Stomach (tissue), 8 donors: ENCODE measurements at regions not wholly inside any gene's neighbourhood (a gene's known extent, or its start where the extent isn't known, plus 50 kb on each side); places are given as distances from the start of the nearest gene placed in this dataset.

Experiments used
- DNase-seq, 2 donors: peaks; one replicate each; pipeline versions ENCODE4 v3.0.0 to v3.0.0-alpha.2; 2013 to 2019
- H3K27ac ChIP-seq, 5 donors: fragments of 200-600 bp in 4 of 5; sonication (generic) in 4 of 5; one replicate each; pipeline ENCODE4 v1.5.1; 2013 to 2019; ENCODE audit warnings: mild to moderate bottlenecking in 1 of 5, moderate library complexity in 1 of 5
- H3K27me3 ChIP-seq, 3 donors: fragments of 200-600 bp; sonication (generic); one replicate each; pipeline ENCODE4 v1.5.1; 2017 to 2019; ENCODE audit warnings: mixed run types in 1 of 3
- H3K36me3 ChIP-seq, 4 donors: fragments of 200-600 bp; sonication (generic); 1 replicate in 3 of 4; 2 replicates in 1 of 4; pipeline ENCODE4 v1.5.1; 2016 to 2019
- H3K4me1 ChIP-seq, 4 donors: fragments of 200-600 bp; sonication (generic); one replicate each; pipeline ENCODE4 v1.5.1; 2016 to 2019
- H3K4me3 ChIP-seq, 4 donors: fragments of 200-600 bp; sonication (generic) in 3 of 4; one replicate each; pipeline ENCODE4 v1.5.1; 2016 to 2019; ENCODE audit warnings: mild to moderate bottlenecking in 1 of 4
- H3K9me3 ChIP-seq, 4 donors: fragments of 200-600 bp; sonication (generic); one replicate each; pipeline ENCODE4 v1.5.1; 2016 to 2019
- CTCF ChIP-seq, 7 experiments: fragments of 450-650 bp in 4 of 7; fragments of 200-600 bp in 3 of 7; sonication (generic) in 3 of 7; IDR thresholded peaks; one replicate each; pipeline ENCODE4 v1.5.1; 2016 to 2019; ENCODE audit warnings: antibody characterized with exemption in 7 of 7, control low read depth in 2 of 7, mild to moderate bottlenecking in 1 of 7
- EP300 ChIP-seq: sonication (generic); formaldehyde crosslinking; IDR thresholded peaks from one replicate; pipeline ENCODE4 v1.6.1; 2017; ENCODE audit warnings: antibody characterized with exemption
- POLR2A ChIP-seq, 4 donors: fragments of 450-650 bp; IDR thresholded peaks; one replicate each; pipeline ENCODE4 v1.6.1; 2016; ENCODE audit warnings: antibody characterized with exemption in 4 of 4, control low read depth in 2 of 4, mild to moderate bottlenecking in 1 of 4, moderate library complexity in 1 of 4
- POLR2AphosphoS5 ChIP-seq, 3 donors: sonication (generic); formaldehyde crosslinking; IDR thresholded peaks; one replicate each; pipeline ENCODE4 v1.6.1; 2016; ENCODE audit warnings: antibody characterized with exemption in 3 of 3
- WGBS, 5 donors: extraction: QIAGEN DNeasy Blood & Tissue Kit in 3 of 5; methylation state at CpG; one replicate each; pipeline versions ENCODE4 v1.1.5 to v1.1.7; 2013 to 2018; 5-methylcytosine and 5-hydroxymethylcytosine counted together
- intact Hi-C: fragments of 100-400 bp; cut with DNase I; formaldehyde crosslinking; loops from one replicate; pipeline ENCODE4 v1.15.1; 2023; ENCODE audit warnings: low total_unique reads
- donor health status: healthy with polysubstance abuse.
- donor health status: Bipolar disorder and iron deficiency.
- donor health status: healthy.

GRCh38 chr2:19176977-19177376, 181.4 kb downstream of the OSR1 start:
- TF ChIP-seq CTCF (IDR thresholded peaks at IDR 0.05) (no peak), EP300 (no peak), POLR2A (IDR thresholded peaks at IDR 0.05) (no peak), POLR2AphosphoS5 (IDR thresholded peaks at IDR 0.05) (no peak)
- H3K9me3 ChIP-seq = peaks cover 0 to 7% (median 2%) of the 10 kb centered on the region in 4 donors
- intact Hi-C loops = no loop called here
- no peaks in the 10 kb centered on the region for H3K27me3 ChIP-seq
- H3K27ac ChIP-seq = no peak overlapping the region
- no peak for DNase-seq
- peaks cover 0 to 4% (median 0%) of the 10 kb centered on the region in 4 donors for H3K4me1 ChIP-seq
- no peaks in the 10 kb centered on the region for H3K36me3 ChIP-seq
- WGBS, 5 donors = 78 to 87% (median 82%) methylated on average over 4 of the region's 4 CpGs
- H3K4me3 ChIP-seq = no peak overlapping the region

GRCh38 chr2:19176172-19176852, 182.1 kb downstream of the OSR1 start:
- WGBS, 5 donors = 79 to 90% (median 88%) methylated on average over 3 of the region's 3 CpGs
- no peak overlapping the region for H3K4me3 ChIP-seq
- peaks cover 0 to 5% (median 0%) of the 10 kb centered on the region in 4 donors for H3K4me1 ChIP-seq
- TF ChIP-seq POLR2AphosphoS5 (IDR thresholded peaks at IDR 0.05) (no peak), POLR2A (IDR thresholded peaks at IDR 0.05) (no peak), CTCF (IDR thresholded peaks at IDR 0.05) (no peak), EP300 (no peak)
- no peaks in the 10 kb centered on the region for H3K27me3 ChIP-seq
- no peaks in the 10 kb centered on the region for H3K36me3 ChIP-seq
- DNase-seq = no peak
- intact Hi-C loops = no loop called here
- peaks cover 0 to 7% (median 2%) of the 10 kb centered on the region in 4 donors for H3K9me3 ChIP-seq
- no peak overlapping the region for H3K27ac ChIP-seq

GRCh38 chr2:19174176-19174575, 184.2 kb downstream of the OSR1 start:
- peaks cover 0 to 5% (median 0%) of the 10 kb centered on the region in 4 donors for H3K4me1 ChIP-seq
- TF ChIP-seq EP300 (no peak), CTCF (IDR thresholded peaks at IDR 0.05) (no peak), POLR2AphosphoS5 (IDR thresholded peaks at IDR 0.05) (no peak), POLR2A (IDR thresholded peaks at IDR 0.05) (no peak)
- DNase-seq = no peak
- H3K27me3 ChIP-seq = no peaks in the 10 kb centered on the region
- intact Hi-C loops = no loop called here
- no peaks in the 10 kb centered on the region for H3K36me3 ChIP-seq
- H3K9me3 ChIP-seq = no peaks in the 10 kb centered on the region
- 67 to 77% (median 73%) methylated on average over 2 of the region's 2 CpGs for WGBS, 5 donors
- no peak overlapping the region for H3K27ac ChIP-seq
- no peak overlapping the region for H3K4me3 ChIP-seq

- Histone ChIP-seq H3K27me3 (no peaks in the 10 kb centered on the region), H3K9me3 (no peaks in the 10 kb centered on the region), H3K4me3 (no peak overlapping the region), H3K27ac (no peak overlapping the region), H3K36me3 (no peaks in the 10 kb centered on the region), H3K4me1 (peaks cover 0 to 5% (median 0%) of the 10 kb centered on the region in 4 donors)
- intact Hi-C loops = no loop called here
- TF ChIP-seq CTCF (IDR thresholded peaks at IDR 0.05) = no peak
- no peak for TF ChIP-seq POLR2A (IDR thresholded peaks at IDR 0.05)
- no peak for TF ChIP-seq POLR2AphosphoS5 (IDR thresholded peaks at IDR 0.05)
- TF ChIP-seq EP300 = no peak
- DNase-seq = no peak
- 72 to 95% (median 86%) methylated on average over 1 of the region's 1 CpG for WGBS, 5 donors
Observed at GRCh38 chr2:19171409-19171808, 187.0 kb downstream of the OSR1 start.
